ENCODE measurements at regions not wholly inside any gene's neighbourhood (a gene's known extent, or its start where the extent isn't known, plus 50 kb on each side); places are given as distances from the start of the nearest gene placed in this dataset.

GRCh38 chr6:79391480-79391879, 145.8 kb downstream of the LCA5 start:
- Mint-ChIP-seq H3K4me3 (no peak overlapping the region), H3K36me3 (ENCODE audit: low read depth) (no peaks in the 10 kb centered on the region), H3K9me3 (peaks cover 8% of the 10 kb centered on the region), H3K27ac (no peak overlapping the region), H3K4me1 (peaks cover 3% of the 10 kb centered on the region), H3K27me3 (ENCODE audit: low read depth) (no peaks in the 10 kb centered on the region)
- TF ChIP-seq CTCF (IDR thresholded peaks at IDR 0.05; ENCODE audit: unreplicated experiment in 3 of 3), result no peak

GRCh38 chr6:79385893-79386292, 151.3 kb downstream of the LCA5 start:
- Mint-ChIP-seq H3K36me3 (ENCODE audit: low read depth) (no peaks in the 10 kb centered on the region), H3K27ac (peak overlapping the region; percentile 27 to 96 (median 27)), H3K4me1 (peaks cover 22% of the 10 kb centered on the region), H3K9me3 (peaks cover 3% of the 10 kb centered on the region), H3K4me3 (no peak overlapping the region), H3K27me3 (ENCODE audit: low read depth) (no peaks in the 10 kb centered on the region)
- TF ChIP-seq CTCF (IDR thresholded peaks at IDR 0.05; ENCODE audit: unreplicated experiment in 3 of 3), result no peak

GRCh38 chr6:79385333-79385732, 150.9 kb upstream of the HMGN3 start:
- TF ChIP-seq CTCF (IDR thresholded peaks at IDR 0.05; ENCODE audit: unreplicated experiment in 3 of 3), result no peak
- H3K36me3 Mint-ChIP-seq (ENCODE audit: low read depth), result no peaks in the 10 kb centered on the region
- peaks cover 3% of the 10 kb centered on the region for H3K9me3 Mint-ChIP-seq
- H3K27me3 Mint-ChIP-seq (ENCODE audit: low read depth), result no peaks in the 10 kb centered on the region
- H3K4me1 Mint-ChIP-seq, result peaks cover 22% of the 10 kb centered on the region
- H3K27ac Mint-ChIP-seq, result peak overlapping the region; percentile 15 to 96 (median 95)
- no peak overlapping the region for H3K4me3 Mint-ChIP-seq

GRCh38 chr6:79384845-79385244, 150.4 kb upstream of the HMGN3 start:
- Mint-ChIP-seq H3K9me3 (peaks cover 3% of the 10 kb centered on the region), H3K27me3 (ENCODE audit: low read depth) (no peaks in the 10 kb centered on the region), H3K27ac (peak overlapping the region; percentile 15 to 96 (median 95)), H3K36me3 (ENCODE audit: low read depth) (no peaks in the 10 kb centered on the region), H3K4me3 (no peak overlapping the region), H3K4me1 (peaks cover 22% of the 10 kb centered on the region)
- TF ChIP-seq CTCF (IDR thresholded peaks at IDR 0.05; ENCODE audit: unreplicated experiment in 3 of 3), result no peak

- no peaks in the 10 kb centered on the region for H3K9me3 Mint-ChIP-seq
- peak overlapping the region in 1 of 3 experiments; percentile 95 for H3K27ac Mint-ChIP-seq
- no peak overlapping the region for H3K4me3 Mint-ChIP-seq
- H3K27me3 Mint-ChIP-seq (ENCODE audit: low read depth), result no peaks in the 10 kb centered on the region
- no peak for TF ChIP-seq CTCF (IDR thresholded peaks at IDR 0.05; ENCODE audit: unreplicated experiment in 3 of 3)
- H3K36me3 Mint-ChIP-seq (ENCODE audit: low read depth), result no peaks in the 10 kb centered on the region
- peaks cover 17% of the 10 kb centered on the region for H3K4me1 Mint-ChIP-seq
Measured at GRCh38 chr6:79378957-79379356, 144.5 kb upstream of the HMGN3 start.

GRCh38 chr6:79377888-79378348, 143.4 kb upstream of the HMGN3 start:
- Mint-ChIP-seq H3K27ac (peak overlapping the region; percentile 18 to 95 (median 66)), H3K27me3 (ENCODE audit: low read depth) (no peaks in the 10 kb centered on the region)

More at GRCh38 chr6:79377888-79378348, 143.4 kb upstream of the HMGN3 start:
- no peak for TF ChIP-seq CTCF (IDR thresholded peaks at IDR 0.05; ENCODE audit: unreplicated experiment in 3 of 3)
- Mint-ChIP-seq H3K36me3 (ENCODE audit: low read depth) (no peaks in the 10 kb centered on the region), H3K4me1 (peaks cover 20% of the 10 kb centered on the region), H3K9me3 (no peaks in the 10 kb centered on the region), H3K4me3 (peak overlapping the region in 1 of 3 experiments; percentile 36)

All from nephron (organoid).